NCI-H2196 treated with DMSO at 0.1 percent for 48 hours (cell line): ENCODE measurements at regions not wholly inside any gene's neighbourhood (a gene's known extent, or its start where the extent isn't known, plus 50 kb on each side); places are given as distances from the start of the nearest gene placed in this dataset.
"Not testable (repeated sequence)": the region's sequence is repeated elsewhere in the genome, so short reads cannot be mapped to it uniquely, and the experiment has no call there.

ENCODE experiments used
- DNase-seq: peaks from one replicate; lab custom pipeline; 2025; ENCODE audit not compliant: unreplicated experiment; lab: John Stamatoyannopoulos, UW

GRCh38 chr9:99670886-99671285, 150.8 kb upstream of the NR4A3 start:
- not testable (repeated sequence) for DNase-seq

- DNase-seq: no peak
These were observed 144.4 kb upstream of the NR4A3 start for GRCh38 chr9:99677281-99677680.

- DNase-seq: no peak
These were observed 143.1 kb upstream of the NR4A3 start for GRCh38 chr9:99678566-99678965.

GRCh38 chr9:99680191-99680590, 141.5 kb upstream of the NR4A3 start:
- no peak for DNase-seq

DNA sequence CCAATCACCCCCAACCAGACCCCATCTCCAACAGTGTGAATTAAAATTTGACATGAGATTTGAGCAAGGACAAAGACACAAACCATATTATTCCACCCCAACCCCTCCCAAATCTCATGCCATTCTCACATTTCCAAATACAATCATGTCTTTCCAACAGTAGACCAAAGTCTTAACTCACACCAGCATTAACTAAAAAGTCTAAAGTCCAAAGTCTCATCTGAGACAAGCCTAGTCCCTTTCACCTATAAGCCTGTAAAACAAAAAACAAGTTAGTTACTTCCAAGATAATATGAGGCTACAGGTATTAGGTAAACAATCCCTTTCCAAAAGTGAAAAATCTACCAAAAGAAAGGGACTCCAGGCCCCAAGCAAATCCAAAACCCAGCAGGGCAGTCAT, 140.6 kb upstream of the NR4A3 start:
- DNase-seq: no peak

- DNase-seq: no peak
These were observed 139.3 kb upstream of the NR4A3 start for GRCh38 chr9:99682378-99682777.

- no peak for DNase-seq
These were observed 138.8 kb upstream of the NR4A3 start for GRCh38 chr9:99682870-99683269.

GRCh38 chr9:99690573-99690972, 131.1 kb upstream of the NR4A3 start:
- DNase-seq: no peak

DNA sequence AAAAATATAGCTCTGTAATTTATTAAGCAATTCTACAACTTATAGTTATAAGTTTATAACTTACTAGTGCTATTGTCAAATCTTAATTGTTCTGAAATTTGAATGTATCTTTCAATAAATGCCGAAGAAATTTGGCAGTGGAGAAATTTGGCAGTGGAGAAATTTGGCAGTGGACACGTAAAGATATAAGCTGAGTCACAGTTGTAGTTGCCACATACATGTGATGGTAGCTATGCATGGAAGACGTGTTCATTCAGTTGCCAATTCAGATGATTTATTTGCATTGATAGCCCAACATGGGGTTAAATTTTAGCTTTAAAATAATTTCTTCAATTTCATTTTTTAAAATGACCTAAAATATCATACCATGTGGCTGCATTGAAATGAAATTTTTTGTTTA, 127.8 kb upstream of the NR4A3 start:
- DNase-seq: no peak

DNA sequence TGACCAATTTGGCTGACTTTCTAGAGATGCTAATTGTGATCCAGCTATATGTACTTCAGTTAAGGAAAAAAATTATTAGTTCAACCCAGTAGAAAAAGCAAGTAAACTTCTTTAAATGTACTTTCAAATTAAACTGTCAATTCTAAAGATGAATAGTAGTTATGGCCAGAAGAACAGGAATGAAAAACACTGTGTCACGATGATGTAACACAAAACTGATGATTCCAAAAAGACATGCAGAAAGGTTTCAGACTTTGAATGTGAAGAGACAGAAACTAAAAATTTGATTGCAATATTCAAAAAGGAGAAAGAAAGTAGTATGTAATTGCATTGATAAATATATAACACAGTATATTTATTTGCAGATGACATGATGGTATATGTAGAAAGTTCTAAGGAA, 127.3 kb upstream of the NR4A3 start:
- no peak for DNase-seq

DNA sequence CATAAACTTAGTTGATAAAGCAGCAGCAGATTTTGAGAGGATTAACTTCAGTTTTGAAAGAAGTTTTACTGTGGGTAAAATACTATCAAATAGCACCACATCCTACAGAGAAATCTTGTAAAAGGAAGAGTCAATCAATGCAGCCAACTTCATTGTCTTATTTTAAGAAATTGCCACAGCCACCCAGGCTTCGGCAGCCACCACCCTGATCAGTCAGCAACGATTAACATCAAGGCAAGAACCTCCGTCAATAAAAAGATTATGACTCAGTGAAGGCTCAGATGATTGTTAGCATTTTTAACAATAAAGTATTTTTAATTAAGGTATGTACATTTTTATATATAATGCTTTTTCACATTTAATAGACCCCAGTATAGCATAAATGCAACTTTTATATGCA, 122.3 kb upstream of the NR4A3 start:
- DNase-seq: no peak

GRCh38 chr9:99712214-99712613, 109.5 kb upstream of the NR4A3 start:
- DNase-seq: no peak

DNA sequence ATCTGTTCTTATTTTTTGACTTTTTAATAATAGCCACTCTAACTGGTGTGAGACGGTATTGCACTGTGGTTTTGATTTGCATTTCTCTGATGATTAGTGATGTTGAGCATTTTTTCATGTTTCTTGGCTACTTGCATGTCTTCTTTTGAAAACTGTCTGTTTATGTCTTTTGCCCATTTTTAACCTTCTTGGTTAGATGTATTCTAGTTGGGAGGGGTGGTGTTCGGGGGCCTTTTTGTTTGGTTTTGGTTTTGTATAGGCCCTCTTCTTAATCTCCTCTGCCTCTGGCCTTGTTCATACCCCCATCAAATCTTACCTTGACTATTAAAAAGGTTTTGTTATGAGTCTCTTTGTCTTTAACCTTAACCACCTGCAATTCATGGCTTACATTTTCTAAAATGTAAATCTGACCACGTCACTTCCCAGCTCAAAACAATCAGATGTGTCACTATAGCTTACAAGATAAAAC, 107.8 kb upstream of the NR4A3 start:
- no peak for DNase-seq

GRCh38 chr9:99718631-99719030, 103.1 kb upstream of the NR4A3 start:
- no peak for DNase-seq

DNA sequence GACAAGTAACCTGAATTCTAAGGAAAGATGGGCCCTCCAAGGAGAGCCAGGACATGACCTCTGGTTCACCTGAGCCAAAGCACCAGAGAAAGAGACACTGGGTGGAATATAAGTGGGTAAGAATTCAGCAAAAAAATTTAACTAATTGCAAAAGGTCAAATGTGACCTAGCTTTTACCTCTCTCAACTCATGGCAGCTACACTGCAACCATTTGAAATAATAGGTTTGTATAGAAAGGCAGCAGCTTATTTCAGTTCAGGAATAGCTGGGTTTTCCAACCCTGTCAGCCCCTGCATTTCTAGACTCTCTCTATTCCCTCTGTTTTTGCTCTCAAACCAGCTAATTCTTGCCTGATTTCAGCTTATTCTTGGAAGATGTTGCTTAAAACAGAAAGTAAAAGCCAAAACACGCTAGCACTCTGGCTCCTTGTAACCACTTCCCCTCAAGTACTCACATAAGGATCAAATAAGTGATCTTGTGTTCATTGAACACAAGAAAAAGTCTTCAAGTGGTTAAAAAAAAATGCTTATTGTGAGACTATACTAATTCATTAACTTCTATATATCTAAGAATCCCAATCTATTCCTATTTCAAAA, 101.1 kb upstream of the NR4A3 start:
- DNase-seq: no peak

- DNase-seq: no peak
These were observed 99.8 kb upstream of the NR4A3 start for GRCh38 chr9:99721898-99722297.

GRCh38 chr9:99722877-99723276, 98.8 kb upstream of the NR4A3 start:
- no peak for DNase-seq

GRCh38 chr9:99724640-99725039, 97.0 kb upstream of the NR4A3 start:
- DNase-seq: no peak

DNA sequence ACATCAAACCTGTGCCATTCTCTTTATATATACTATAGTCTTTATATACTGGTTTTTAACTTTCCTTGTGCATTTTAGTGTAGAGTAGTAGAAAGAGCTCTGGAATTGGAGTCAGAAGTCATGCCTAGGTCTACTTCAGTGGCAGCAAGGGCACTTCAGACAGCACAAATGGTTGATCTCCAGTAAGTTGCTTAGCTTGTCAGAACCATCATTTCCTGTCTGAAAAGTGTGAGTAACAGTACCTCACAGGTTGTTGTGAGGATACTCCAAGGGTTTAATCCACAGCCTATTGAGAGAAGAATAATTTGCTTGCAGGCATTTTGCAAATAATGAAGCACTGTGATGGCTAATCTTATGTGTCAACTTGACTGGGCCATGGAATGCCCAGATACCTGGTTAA, 95.8 kb upstream of the NR4A3 start:
- DNase-seq: no peak

DNA sequence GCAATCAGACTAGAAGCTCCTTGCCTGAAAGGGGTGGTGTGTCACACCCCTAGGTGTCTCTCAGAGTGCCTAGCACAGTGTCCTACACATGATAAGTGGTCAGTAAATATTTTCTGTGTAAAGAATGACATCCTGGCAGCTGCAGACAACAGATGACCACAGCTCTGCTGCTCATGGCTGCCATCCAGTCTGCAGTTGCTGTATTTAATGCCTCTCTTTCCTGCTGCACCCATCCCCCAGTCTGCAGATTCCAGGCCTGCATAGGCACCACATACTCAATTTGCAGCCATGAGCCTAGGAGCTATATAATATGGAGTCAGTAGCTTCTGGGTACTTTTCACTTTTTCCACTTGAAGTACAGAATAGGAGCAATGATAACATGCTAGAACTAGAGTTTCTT, 94.9 kb upstream of the NR4A3 start:
- peak; percentile 32 for DNase-seq

DNA sequence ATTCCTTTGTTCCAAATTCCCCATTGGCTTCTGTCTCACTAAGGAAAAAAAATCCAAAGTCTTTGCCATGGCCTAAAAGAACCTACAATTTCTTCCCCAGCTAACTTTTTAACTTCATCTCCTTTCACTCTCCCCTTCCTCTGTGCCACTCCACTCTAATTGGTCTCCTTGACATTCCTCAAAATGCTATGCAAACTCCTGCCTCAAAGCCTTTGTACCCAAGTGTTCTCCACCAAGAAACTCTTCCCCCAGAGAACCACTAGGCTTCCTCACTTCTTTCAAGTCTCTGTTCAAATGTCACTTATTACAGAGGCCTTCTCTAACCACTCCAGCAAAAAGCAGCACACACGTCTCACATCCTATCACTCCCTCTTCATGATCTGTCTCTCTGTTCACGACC, 91.6 kb upstream of the NR4A3 start:
- no peak for DNase-seq

GRCh38 chr9:99731950-99732349, 89.7 kb upstream of the NR4A3 start:
- DNase-seq: no peak

GRCh38 chr9:99732715-99733114, 89.0 kb upstream of the NR4A3 start:
- no peak for DNase-seq

- DNase-seq: no peak
These were observed 86.6 kb upstream of the NR4A3 start for GRCh38 chr9:99735041-99735440.
